ENCODE measurements at regions not wholly inside any gene's neighbourhood (a gene's known extent, or its start where the extent isn't known, plus 50 kb on each side); places are given as distances from the start of the nearest gene placed in this dataset.

GRCh38 chr2:103823847-103824246 is 1030.1 kb upstream of the POU3F3 start:
- no peak overlapping the region for H3K27ac ChIP-seq
- no peak overlapping the region for H3K4me2 ChIP-seq
- H3K9me3 ChIP-seq (replicated peaks in 1 of 11) = no peaks in the 10 kb centered on the region
- H3K9ac ChIP-seq = no peak overlapping the region
- TF ChIP-seq Cebpa-rat (IDR thresholded peaks at IDR 0.05) = no peak
- H4K20me1 ChIP-seq = no peaks in the 10 kb centered on the region
- H3K36me3 ChIP-seq = no peaks in the 10 kb centered on the region
- H3K4me1 ChIP-seq = no peaks in the 10 kb centered on the region
- no peak overlapping the region for H3K4me3 ChIP-seq
- no peaks in the 10 kb centered on the region for H3K27me3 ChIP-seq

DNA sequence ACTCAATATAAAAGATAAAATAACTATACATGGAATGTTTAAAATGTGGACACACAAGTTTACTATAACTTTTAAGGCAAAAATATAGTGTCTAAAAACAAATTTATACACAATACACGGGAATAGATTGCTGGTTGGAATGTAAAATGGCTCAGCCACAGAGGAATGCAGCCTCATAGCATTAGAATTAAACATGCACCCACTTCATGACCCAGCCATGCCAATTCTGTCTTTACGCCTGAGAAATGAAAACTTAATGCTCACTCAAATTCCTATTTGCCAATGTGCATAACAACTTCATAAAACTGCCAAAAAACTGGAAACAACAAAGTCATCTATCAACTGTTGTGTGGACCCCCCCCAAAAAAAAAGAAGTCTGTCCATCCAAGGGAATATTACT is 1006.6 kb upstream of the POU3F3 start:
- Histone ChIP-seq H4K20me1 (no peaks in the 10 kb centered on the region), H3K36me3 (no peaks in the 10 kb centered on the region), H3K27me3 (no peaks in the 10 kb centered on the region), H3K4me2 (no peak overlapping the region), H3K4me3 (no peak overlapping the region), H3K27ac (no peak overlapping the region), H3K9me3 (replicated peaks in 1 of 11) (no peaks in the 10 kb centered on the region), H3K9ac (no peak overlapping the region), H3K4me1 (no peaks in the 10 kb centered on the region)
- no peak for TF ChIP-seq Cebpa-rat (IDR thresholded peaks at IDR 0.05)

DNA sequence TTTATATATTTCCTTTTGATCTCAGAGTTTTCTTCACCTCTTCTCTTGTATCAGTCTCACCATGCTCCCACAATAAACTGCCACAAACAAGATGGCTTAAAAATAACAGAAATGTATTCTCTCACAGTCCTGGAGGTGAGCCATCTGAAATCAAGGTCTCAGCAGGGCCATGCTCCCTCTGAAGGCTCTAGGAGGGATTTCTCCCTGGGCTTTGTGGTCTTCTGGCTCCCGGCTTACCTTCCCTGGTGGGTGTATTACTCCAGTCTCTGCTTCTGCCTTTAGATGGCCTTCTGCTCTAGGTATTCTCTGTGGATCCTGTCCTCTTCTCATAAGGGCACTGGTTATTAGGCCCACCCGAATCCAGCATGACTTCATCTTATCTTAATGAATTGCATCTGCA is 994.7 kb upstream of the POU3F3 start:
- Histone ChIP-seq H3K9ac (no peak overlapping the region), H3K27ac (no peak overlapping the region), H3K4me3 (no peak overlapping the region), H3K9me3 (replicated peaks in 1 of 11) (no peaks in the 10 kb centered on the region), H3K27me3 (no peaks in the 10 kb centered on the region), H3K36me3 (no peaks in the 10 kb centered on the region), H4K20me1 (no peaks in the 10 kb centered on the region), H3K4me1 (no peaks in the 10 kb centered on the region), H3K4me2 (no peak overlapping the region)
- TF ChIP-seq Cebpa-rat (IDR thresholded peaks at IDR 0.05) = no peak

DNA sequence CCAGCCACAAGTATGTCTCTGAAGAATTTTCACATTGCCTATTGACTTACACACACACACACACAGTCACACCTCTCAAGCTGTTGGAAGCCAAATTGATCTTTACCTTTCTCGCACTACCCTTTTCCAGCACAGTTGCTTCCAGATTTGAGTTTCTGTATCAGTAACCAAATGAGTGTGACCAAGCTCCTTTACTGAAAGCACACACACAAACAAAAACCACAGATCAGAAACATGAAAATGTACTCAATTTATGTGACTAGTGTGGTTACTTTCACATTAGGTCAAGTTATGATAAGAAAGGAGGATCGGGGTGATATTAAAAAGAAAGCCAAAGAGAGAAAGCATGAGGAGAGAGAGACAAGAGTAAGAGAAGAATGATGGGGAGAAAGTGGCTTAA is 993.9 kb upstream of the POU3F3 start:
- no peaks in the 10 kb centered on the region for H3K4me1 ChIP-seq
- no peak overlapping the region for H3K4me3 ChIP-seq
- no peak overlapping the region for H3K27ac ChIP-seq
- H3K27me3 ChIP-seq = no peaks in the 10 kb centered on the region
- no peak for TF ChIP-seq Cebpa-rat (IDR thresholded peaks at IDR 0.05)
- no peaks in the 10 kb centered on the region for H3K36me3 ChIP-seq
- no peaks in the 10 kb centered on the region for H3K9me3 ChIP-seq (replicated peaks in 1 of 11)
- H3K9ac ChIP-seq = no peak overlapping the region
- H3K4me2 ChIP-seq = no peak overlapping the region
- H4K20me1 ChIP-seq = no peaks in the 10 kb centered on the region

- no peak for TF ChIP-seq Cebpa-rat (IDR thresholded peaks at IDR 0.05)
- Histone ChIP-seq H3K9ac (no peak overlapping the region), H3K36me3 (no peaks in the 10 kb centered on the region), H3K9me3 (replicated peaks in 1 of 11) (no peaks in the 10 kb centered on the region), H3K4me2 (no peak overlapping the region), H3K4me3 (no peak overlapping the region), H3K27ac (no peak overlapping the region), H4K20me1 (no peaks in the 10 kb centered on the region), H3K27me3 (no peaks in the 10 kb centered on the region), H3K4me1 (no peaks in the 10 kb centered on the region)
These were observed 985.5 kb upstream of the POU3F3 start for GRCh38 chr2:103868396-103868795.

DNA sequence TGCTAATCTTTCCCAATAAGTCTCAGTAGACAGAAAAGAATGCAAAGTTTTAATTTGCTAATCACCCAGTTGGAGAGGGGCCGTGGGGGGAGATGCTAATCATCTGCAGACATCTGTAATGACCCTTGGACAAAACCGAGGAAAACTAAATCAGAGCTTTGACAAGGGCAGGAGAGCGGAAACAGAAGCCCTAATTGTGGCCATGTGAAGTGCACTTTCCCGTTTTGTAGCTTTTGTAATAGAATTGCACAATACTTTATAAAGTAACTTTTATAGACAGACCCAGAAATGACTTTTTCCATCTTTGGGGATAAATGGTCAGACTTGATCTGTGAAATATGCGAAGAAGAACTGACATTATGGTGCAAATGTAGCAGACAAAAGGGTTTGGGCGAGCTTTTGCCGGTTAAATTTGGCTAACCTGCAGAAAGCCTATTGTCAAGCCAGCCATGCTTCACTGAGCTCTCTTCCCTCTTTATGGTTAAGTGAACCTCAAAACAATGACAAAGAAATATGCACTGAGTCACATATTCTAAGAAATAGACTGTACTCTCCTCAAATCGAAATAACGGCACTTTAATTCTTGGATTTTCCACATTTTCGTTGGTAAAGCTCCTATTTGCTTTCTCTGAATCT is 980.1 kb upstream of the POU3F3 start:
- no peaks in the 10 kb centered on the region for H4K20me1 ChIP-seq
- peaks cover 0 to 8% (median 0%) of the 10 kb centered on the region in 10 experiments; a peak in 2 of 20 replicates for H3K4me1 ChIP-seq
- H3K27me3 ChIP-seq = no peaks in the 10 kb centered on the region
- TF ChIP-seq Cebpa-rat (IDR thresholded peaks at IDR 0.05) = peak in 4 of 11 experiments; percentile 17 to 79 (median 31); a peak in 4 of 22 replicates
- H3K4me3 ChIP-seq = no peak overlapping the region
- H3K9ac ChIP-seq = no peak overlapping the region
- H3K36me3 ChIP-seq = no peaks in the 10 kb centered on the region
- H3K4me2 ChIP-seq = no peak overlapping the region
- no peak overlapping the region for H3K27ac ChIP-seq
- H3K9me3 ChIP-seq (replicated peaks in 1 of 11) = no peaks in the 10 kb centered on the region

GRCh38 chr2:103875131-103875530 is 978.8 kb upstream of the POU3F3 start:
- TF ChIP-seq Cebpa-rat (IDR thresholded peaks at IDR 0.05) = no peak
- Histone ChIP-seq H3K27ac (no peak overlapping the region), H3K9me3 (replicated peaks in 1 of 11) (no peaks in the 10 kb centered on the region), H3K4me2 (no peak overlapping the region), H3K4me3 (no peak overlapping the region), H3K27me3 (no peaks in the 10 kb centered on the region), H4K20me1 (no peaks in the 10 kb centered on the region), H3K9ac (no peak overlapping the region), H3K4me1 (peaks cover 0 to 8% (median 0%) of the 10 kb centered on the region in 10 experiments; a peak in 2 of 20 replicates), H3K36me3 (no peaks in the 10 kb centered on the region)

DNA sequence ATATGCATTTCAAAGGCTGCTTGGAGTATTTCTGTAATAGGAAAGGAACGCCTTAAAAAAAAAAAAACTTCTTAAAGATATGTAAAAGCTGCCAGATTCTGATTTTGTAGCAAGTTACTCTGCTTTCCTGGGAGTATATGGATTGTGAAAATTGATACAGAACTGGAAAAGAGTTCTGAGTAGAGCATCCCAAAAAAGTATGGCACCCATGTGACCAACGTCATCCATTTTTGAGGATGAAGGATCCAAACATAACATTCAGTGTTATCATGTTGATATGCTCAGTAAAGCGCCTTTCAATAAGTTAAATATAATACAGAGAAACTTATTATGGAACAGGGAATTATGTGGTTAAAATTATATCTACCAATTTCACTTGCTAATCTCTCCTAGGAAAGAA is 978.4 kb upstream of the POU3F3 start:
- TF ChIP-seq Cebpa-rat (IDR thresholded peaks at IDR 0.05) = no peak
- no peak overlapping the region for H3K4me3 ChIP-seq
- no peaks in the 10 kb centered on the region for H3K36me3 ChIP-seq
- H3K27me3 ChIP-seq = no peaks in the 10 kb centered on the region
- no peaks in the 10 kb centered on the region for H4K20me1 ChIP-seq
- H3K4me1 ChIP-seq = peaks cover 0 to 8% (median 0%) of the 10 kb centered on the region in 10 experiments; a peak in 2 of 20 replicates
- H3K4me2 ChIP-seq = no peak overlapping the region
- H3K27ac ChIP-seq = no peak overlapping the region
- H3K9ac ChIP-seq = no peak overlapping the region
- no peaks in the 10 kb centered on the region for H3K9me3 ChIP-seq (replicated peaks in 1 of 11)

DNA sequence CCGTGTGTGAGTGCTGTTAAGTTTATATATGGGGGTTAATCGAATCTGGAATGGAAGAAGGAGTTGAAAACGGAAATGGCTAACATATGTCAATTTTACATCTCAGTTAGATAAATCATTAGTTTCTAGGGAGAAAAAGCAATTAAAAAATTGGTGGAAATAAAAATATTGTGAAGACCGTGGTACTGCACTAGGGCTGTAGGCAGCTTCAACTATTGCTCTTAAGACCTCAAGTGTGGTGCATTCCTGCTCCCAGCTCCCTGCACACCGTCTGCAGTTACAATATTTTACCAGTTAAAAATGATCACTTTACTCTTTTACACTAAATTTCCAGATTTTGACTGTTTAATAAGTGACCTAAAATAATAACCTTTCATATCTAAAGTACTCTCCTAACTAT is 977.3 kb upstream of the POU3F3 start:
- H3K4me1 ChIP-seq = peaks cover 0 to 8% (median 0%) of the 10 kb centered on the region in 10 experiments; a peak in 2 of 20 replicates
- H3K9ac ChIP-seq = no peak overlapping the region
- no peaks in the 10 kb centered on the region for H3K36me3 ChIP-seq
- H3K4me3 ChIP-seq = no peak overlapping the region
- no peak for TF ChIP-seq Cebpa-rat (IDR thresholded peaks at IDR 0.05)
- no peaks in the 10 kb centered on the region for H3K9me3 ChIP-seq (replicated peaks in 1 of 11)
- no peak overlapping the region for H3K27ac ChIP-seq
- H3K27me3 ChIP-seq = no peaks in the 10 kb centered on the region
- H4K20me1 ChIP-seq = no peaks in the 10 kb centered on the region
- no peak overlapping the region for H3K4me2 ChIP-seq

GRCh38 chr2:103879101-103879500 is 974.8 kb upstream of the POU3F3 start:
- Histone ChIP-seq H3K4me2 (no peak overlapping the region), H3K4me1 (peaks cover 0 to 2% (median 0%) of the 10 kb centered on the region in 10 experiments; a peak in 1 of 20 replicates), H3K4me3 (no peak overlapping the region), H4K20me1 (no peaks in the 10 kb centered on the region), H3K27ac (no peak overlapping the region), H3K36me3 (no peaks in the 10 kb centered on the region), H3K9me3 (replicated peaks in 1 of 11) (no peaks in the 10 kb centered on the region), H3K27me3 (no peaks in the 10 kb centered on the region), H3K9ac (no peak overlapping the region)
- no peak for TF ChIP-seq Cebpa-rat (IDR thresholded peaks at IDR 0.05)

Data from BLaER1 treated with 17β-estradiol and CSF1 and Interleukin-3, amounts not matched to agents 10 nM and 100 nM (cell line).